GM19043 (cell line): ENCODE measurements at regions not wholly inside any gene's neighbourhood (a gene's known extent, or its start where the extent isn't known, plus 50 kb on each side); places are given as distances from the start of the nearest gene placed in this dataset.
"Not testable (repeated sequence)": the region's sequence is repeated elsewhere in the genome, so short reads cannot be mapped to it uniquely, and the experiment has no call there.

Source experiments
- ATAC-seq: cut with Tn5 transposase; IDR thresholded peaks from one replicate; pipeline ENCODE4 v1.9.1; 2021; ENCODE audit warnings: low read depth; ENCODE audit not compliant: unreplicated experiment

- no peak for ATAC-seq
These were observed 1190.9 kb downstream of the TYW1 start for GRCh38 chr7:68187532-68187931.

- ATAC-seq: no peak
These were observed 1196.3 kb downstream of the TYW1 start for GRCh38 chr7:68192941-68193340.

- not testable (repeated sequence) for ATAC-seq
These were observed 1199.0 kb downstream of the TYW1 start for GRCh38 chr7:68195642-68196041.

- no peak for ATAC-seq
These were observed 1203.5 kb downstream of the TYW1 start for GRCh38 chr7:68200051-68200670.

- ATAC-seq: no peak
These were observed 1206.6 kb downstream of the TYW1 start for GRCh38 chr7:68203251-68203650.

- no peak for ATAC-seq
These were observed 1209.2 kb downstream of the TYW1 start for GRCh38 chr7:68205826-68206225.

- no peak for ATAC-seq
These were observed 1210.4 kb downstream of the TYW1 start for GRCh38 chr7:68206946-68207485.

- no peak for ATAC-seq
These were observed 1211.0 kb downstream of the TYW1 start for GRCh38 chr7:68207676-68208075.

GRCh38 chr7:68209486-68209885 lies 1212.9 kb downstream of the TYW1 start:
- ATAC-seq: no peak

GRCh38 chr7:68213838-68214237 lies 1217.2 kb downstream of the TYW1 start:
- ATAC-seq: no peak

GRCh38 chr7:68216051-68216450 lies 1219.4 kb downstream of the TYW1 start:
- ATAC-seq: no peak

- ATAC-seq: no peak
These were observed 1220.8 kb downstream of the TYW1 start for GRCh38 chr7:68217426-68217825.

GRCh38 chr7:68218461-68218860 lies 1221.8 kb downstream of the TYW1 start:
- ATAC-seq: no peak

GRCh38 chr7:68222311-68222710 lies 1225.7 kb downstream of the TYW1 start:
- ATAC-seq: no peak

- ATAC-seq: no peak
These were observed 1227.6 kb downstream of the TYW1 start for GRCh38 chr7:68224041-68224741.

- ATAC-seq: not testable (repeated sequence)
These were observed 1234.4 kb downstream of the TYW1 start for GRCh38 chr7:68231011-68231410.

GRCh38 chr7:68235937-68236336 lies 1239.3 kb downstream of the TYW1 start:
- ATAC-seq: no peak

- ATAC-seq: no peak
These were observed 1241.7 kb downstream of the TYW1 start for GRCh38 chr7:68238204-68238805.

- no peak for ATAC-seq
These were observed 1246.5 kb downstream of the TYW1 start for GRCh38 chr7:68243128-68243527.

- ATAC-seq: no peak
These were observed 1247.8 kb downstream of the TYW1 start for GRCh38 chr7:68244389-68244788.

- no peak for ATAC-seq
These were observed 1249.1 kb downstream of the TYW1 start for GRCh38 chr7:68245688-68246087.

- ATAC-seq: no peak
These were observed 1249.6 kb downstream of the TYW1 start for GRCh38 chr7:68246189-68246633.
